ENCODE measurements at regions not wholly inside any gene's neighbourhood (a gene's known extent, or its start where the extent isn't known, plus 50 kb on each side); places are given as distances from the start of the nearest gene placed in this dataset.

GRCh38 chr16:65426484-65426883, 304.6 kb upstream of the CDH11 start:
- FAIRE-seq (no peak), DNase-seq (ENCODE audit: insufficient read length, low spot score) (no peak)
- TF ChIP-seq POLR2A (IDR thresholded peaks at IDR 0.05; ENCODE audit: low read depth, low read length) (no peak), TAF1 (IDR thresholded peaks at IDR 0.05; ENCODE audit: low read depth, low read length) (no peak), POLR2AphosphoS5 (IDR thresholded peaks at IDR 0.05; ENCODE audit: low read depth, low read length) (no peak), PAX5 (IDR thresholded peaks at IDR 0.05; ENCODE audit: insufficient read depth, low read length, severe bottlenecking) (no peak), POU2F2 (IDR thresholded peaks at IDR 0.05; ENCODE audit: low read depth, low read length) (no peak), SPI1 (IDR thresholded peaks at IDR 0.05; ENCODE audit: low read depth, low read length) (no peak)

GRCh38 chr16:65422934-65423333, 301.1 kb upstream of the CDH11 start:
- FAIRE-seq, result no peak
- no peak for DNase-seq (ENCODE audit: insufficient read length, low spot score)
- TF ChIP-seq PAX5 (IDR thresholded peaks at IDR 0.05; ENCODE audit: insufficient read depth, low read length, severe bottlenecking), result no peak
- no peak for TF ChIP-seq POLR2A (IDR thresholded peaks at IDR 0.05; ENCODE audit: low read depth, low read length)
- TF ChIP-seq TAF1 (IDR thresholded peaks at IDR 0.05; ENCODE audit: low read depth, low read length), result no peak
- no peak for TF ChIP-seq SPI1 (IDR thresholded peaks at IDR 0.05; ENCODE audit: low read depth, low read length)
- TF ChIP-seq POLR2AphosphoS5 (IDR thresholded peaks at IDR 0.05; ENCODE audit: low read depth, low read length), result no peak

DNA sequence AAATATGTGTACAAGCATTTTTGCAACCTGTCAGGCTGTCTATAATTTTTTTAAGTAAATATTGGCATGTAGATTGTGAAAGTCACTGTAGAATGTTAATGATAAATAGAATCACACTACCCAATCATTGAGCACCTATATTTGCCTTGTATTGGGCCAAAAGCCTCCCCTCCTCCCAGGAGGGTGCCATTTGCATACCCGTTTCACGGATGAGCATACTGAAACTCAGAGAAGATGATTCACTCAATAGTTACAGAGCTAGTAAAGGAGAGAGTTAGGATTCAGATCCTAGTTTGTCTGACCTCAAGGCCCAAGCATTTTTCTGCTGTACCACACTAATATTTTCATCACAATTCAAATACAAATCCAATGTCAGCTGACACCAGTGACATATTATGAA, 299.7 kb upstream of the CDH11 start:
- TF ChIP-seq TAF1 (IDR thresholded peaks at IDR 0.05; ENCODE audit: low read depth, low read length) (no peak), POLR2A (IDR thresholded peaks at IDR 0.05; ENCODE audit: low read depth, low read length) (no peak), POLR2AphosphoS5 (IDR thresholded peaks at IDR 0.05; ENCODE audit: low read depth, low read length) (no peak), PAX5 (IDR thresholded peaks at IDR 0.05; ENCODE audit: insufficient read depth, low read length, severe bottlenecking) (no peak), POU2F2 (IDR thresholded peaks at IDR 0.05; ENCODE audit: low read depth, low read length) (no peak), SPI1 (IDR thresholded peaks at IDR 0.05; ENCODE audit: low read depth, low read length) (no peak)
- FAIRE-seq (no peak), DNase-seq (ENCODE audit: insufficient read length, low spot score) (no peak)

DNA sequence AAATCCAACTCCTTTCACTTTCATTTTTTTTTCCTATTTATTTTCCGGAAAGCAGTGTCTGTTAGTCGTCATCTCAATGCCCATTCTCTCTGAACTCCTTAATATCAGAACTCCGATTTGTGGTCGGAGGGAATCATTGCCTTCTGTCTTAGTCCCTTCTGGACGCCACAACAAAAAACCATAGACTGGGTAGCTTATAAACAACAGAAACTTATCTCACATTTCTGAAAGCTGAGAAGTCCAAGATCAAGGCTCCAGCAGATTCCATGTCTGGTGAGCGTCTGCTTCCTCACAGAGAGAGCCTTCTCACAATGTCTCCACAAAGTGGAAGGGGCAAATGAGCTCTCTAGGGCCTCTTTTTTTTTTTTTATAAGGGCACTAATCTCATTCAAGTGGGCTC, 296.6 kb upstream of the CDH11 start:
- no peak for TF ChIP-seq POLR2AphosphoS5 (IDR thresholded peaks at IDR 0.05; ENCODE audit: low read depth, low read length)
- TF ChIP-seq SPI1 (IDR thresholded peaks at IDR 0.05; ENCODE audit: low read depth, low read length), result no peak
- TF ChIP-seq POLR2A (IDR thresholded peaks at IDR 0.05; ENCODE audit: low read depth, low read length), result no peak
- TF ChIP-seq TAF1 (IDR thresholded peaks at IDR 0.05; ENCODE audit: low read depth, low read length), result no peak
- TF ChIP-seq POU2F2 (IDR thresholded peaks at IDR 0.05; ENCODE audit: low read depth, low read length), result no peak
- TF ChIP-seq PAX5 (IDR thresholded peaks at IDR 0.05; ENCODE audit: insufficient read depth, low read length, severe bottlenecking), result no peak
- DNase-seq (ENCODE audit: insufficient read length, low spot score) (no peak), FAIRE-seq (no peak)

- FAIRE-seq (no peak), DNase-seq (ENCODE audit: insufficient read length, low spot score) (no peak)
- no peak for TF ChIP-seq PAX5 (IDR thresholded peaks at IDR 0.05; ENCODE audit: insufficient read depth, low read length, severe bottlenecking)
- TF ChIP-seq TAF1 (IDR thresholded peaks at IDR 0.05; ENCODE audit: low read depth, low read length), result no peak
- TF ChIP-seq POLR2A (IDR thresholded peaks at IDR 0.05; ENCODE audit: low read depth, low read length), result no peak
- TF ChIP-seq POU2F2 (IDR thresholded peaks at IDR 0.05; ENCODE audit: low read depth, low read length), result no peak
- TF ChIP-seq POLR2AphosphoS5 (IDR thresholded peaks at IDR 0.05; ENCODE audit: low read depth, low read length), result no peak
- TF ChIP-seq SPI1 (IDR thresholded peaks at IDR 0.05; ENCODE audit: low read depth, low read length), result no peak
These were observed 293.6 kb upstream of the CDH11 start for GRCh38 chr16:65415460-65415859.

DNA sequence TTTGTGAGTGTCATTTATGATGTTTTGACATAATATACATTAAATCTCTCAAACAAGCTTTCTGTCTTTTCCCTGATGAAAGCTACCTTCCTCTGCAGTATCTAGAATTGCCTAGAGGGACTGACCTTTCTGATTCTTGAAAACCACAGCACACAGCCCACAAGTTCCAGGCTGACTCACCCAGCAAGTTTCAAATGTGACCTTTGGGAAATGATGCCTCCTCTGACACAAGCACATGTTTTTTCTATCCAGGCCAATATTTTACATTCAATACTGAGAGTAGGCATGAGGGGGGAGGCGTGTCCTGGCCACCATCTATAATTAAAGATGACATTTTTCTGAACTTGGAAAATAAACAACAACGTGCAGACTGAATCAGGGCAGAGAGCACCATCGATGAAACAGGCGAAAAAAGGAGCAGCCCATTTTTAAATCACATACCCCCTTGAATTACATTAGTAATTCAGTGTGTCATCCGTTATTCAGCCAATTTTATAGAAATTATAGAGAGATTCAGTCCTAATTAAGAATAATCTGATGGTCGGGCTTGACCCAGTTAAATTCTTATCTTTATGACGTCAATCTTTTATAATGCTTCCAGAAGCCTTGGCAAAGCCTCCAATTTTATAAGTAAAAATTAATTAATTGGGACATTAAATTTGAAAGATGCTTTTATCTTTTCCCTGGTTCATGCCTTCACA, 292.6 kb upstream of the CDH11 start:
- no peak for FAIRE-seq
- no peak for TF ChIP-seq POU2F2 (IDR thresholded peaks at IDR 0.05; ENCODE audit: low read depth, low read length)
- TF ChIP-seq PAX5 (IDR thresholded peaks at IDR 0.05; ENCODE audit: insufficient read depth, low read length, severe bottlenecking), result no peak
- TF ChIP-seq TAF1 (IDR thresholded peaks at IDR 0.05; ENCODE audit: low read depth, low read length), result no peak
- TF ChIP-seq SPI1 (IDR thresholded peaks at IDR 0.05; ENCODE audit: low read depth, low read length), result no peak
- no peak for TF ChIP-seq POLR2AphosphoS5 (IDR thresholded peaks at IDR 0.05; ENCODE audit: low read depth, low read length)
- no peak for TF ChIP-seq POLR2A (IDR thresholded peaks at IDR 0.05; ENCODE audit: low read depth, low read length)
- DNase-seq (ENCODE audit: insufficient read length, low spot score), result no peak

DNA sequence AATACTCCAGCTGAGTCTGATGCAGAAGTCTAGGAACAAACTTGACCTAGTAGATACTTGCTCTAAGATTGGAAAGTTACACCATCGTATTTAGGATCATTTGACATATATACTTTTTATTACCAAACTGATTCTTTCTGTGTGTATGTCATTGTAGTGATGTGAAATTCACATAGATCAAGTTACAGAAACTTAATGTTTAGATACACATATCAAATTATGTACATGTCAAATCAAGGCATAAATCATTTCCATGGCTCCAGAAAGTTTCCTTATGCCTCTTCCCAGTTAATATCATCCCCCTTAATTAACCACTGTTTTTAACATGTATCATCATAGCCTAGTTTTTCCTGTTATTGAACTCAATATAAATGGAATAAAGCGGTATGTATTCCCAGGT, 292.0 kb upstream of the CDH11 start:
- no peak for FAIRE-seq
- TF ChIP-seq SPI1 (IDR thresholded peaks at IDR 0.05; ENCODE audit: low read depth, low read length) (no peak), POLR2AphosphoS5 (IDR thresholded peaks at IDR 0.05; ENCODE audit: low read depth, low read length) (no peak), TAF1 (IDR thresholded peaks at IDR 0.05; ENCODE audit: low read depth, low read length) (no peak), PAX5 (IDR thresholded peaks at IDR 0.05; ENCODE audit: insufficient read depth, low read length, severe bottlenecking) (no peak), POU2F2 (IDR thresholded peaks at IDR 0.05; ENCODE audit: low read depth, low read length) (no peak)
- DNase-seq (ENCODE audit: insufficient read length, low spot score), result no peak

GRCh38 chr16:65410801-65411200, 288.9 kb upstream of the CDH11 start:
- FAIRE-seq (no peak), DNase-seq (ENCODE audit: insufficient read length, low spot score) (no peak)
- TF ChIP-seq SPI1 (IDR thresholded peaks at IDR 0.05; ENCODE audit: low read depth, low read length) (no peak), TAF1 (IDR thresholded peaks at IDR 0.05; ENCODE audit: low read depth, low read length) (no peak), PAX5 (IDR thresholded peaks at IDR 0.05; ENCODE audit: insufficient read depth, low read length, severe bottlenecking) (no peak)

DNA sequence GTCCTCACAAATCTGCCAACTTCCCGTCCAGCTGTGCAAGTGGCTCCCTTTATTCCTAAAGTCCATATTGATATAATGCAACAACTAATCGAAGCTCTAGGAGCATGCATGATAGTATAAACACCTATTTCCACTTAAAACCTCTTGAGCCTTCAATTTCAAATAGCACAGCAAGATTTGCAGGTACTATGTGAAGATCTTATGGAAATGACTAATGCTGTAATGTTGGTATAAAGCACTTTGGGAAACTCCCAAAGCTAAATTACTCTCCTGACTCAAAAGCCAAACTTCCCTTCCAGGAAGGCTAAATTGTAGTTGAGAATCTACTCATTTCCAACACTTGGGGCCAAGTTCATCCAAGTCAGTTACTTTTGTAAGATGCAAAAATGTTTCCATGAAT, 287.6 kb upstream of the CDH11 start:
- DNase-seq (ENCODE audit: insufficient read length, low spot score), result no peak
- TF ChIP-seq POLR2A (IDR thresholded peaks at IDR 0.05; ENCODE audit: low read depth, low read length) (no peak), POU2F2 (IDR thresholded peaks at IDR 0.05; ENCODE audit: low read depth, low read length) (no peak), SPI1 (IDR thresholded peaks at IDR 0.05; ENCODE audit: low read depth, low read length) (no peak), PAX5 (IDR thresholded peaks at IDR 0.05; ENCODE audit: insufficient read depth, low read length, severe bottlenecking) (no peak), POLR2AphosphoS5 (IDR thresholded peaks at IDR 0.05; ENCODE audit: low read depth, low read length) (no peak), TAF1 (IDR thresholded peaks at IDR 0.05; ENCODE audit: low read depth, low read length) (no peak)
- FAIRE-seq, result no peak

GRCh38 chr16:65406933-65407332, 285.1 kb upstream of the CDH11 start:
- FAIRE-seq (no peak), DNase-seq (ENCODE audit: insufficient read length, low spot score) (no peak)
- no peak for TF ChIP-seq POLR2A (IDR thresholded peaks at IDR 0.05; ENCODE audit: low read depth, low read length)
- no peak for TF ChIP-seq POU2F2 (IDR thresholded peaks at IDR 0.05; ENCODE audit: low read depth, low read length)
- no peak for TF ChIP-seq PAX5 (IDR thresholded peaks at IDR 0.05; ENCODE audit: insufficient read depth, low read length, severe bottlenecking)
- no peak for TF ChIP-seq SPI1 (IDR thresholded peaks at IDR 0.05; ENCODE audit: low read depth, low read length)
- TF ChIP-seq POLR2AphosphoS5 (IDR thresholded peaks at IDR 0.05; ENCODE audit: low read depth, low read length), result no peak
- TF ChIP-seq TAF1 (IDR thresholded peaks at IDR 0.05; ENCODE audit: low read depth, low read length), result no peak
